ENCODE measurements at regions not wholly inside any gene's neighbourhood (a gene's known extent, or its start where the extent isn't known, plus 50 kb on each side); places are given as distances from the start of the nearest gene placed in this dataset.

GRCh38 chr15:93846148-93846547, 385.2 kb upstream of the MCTP2 start:
- TF ChIP-seq CTCF (conservative IDR thresholded peaks at IDR 0.05; ENCODE audit: low read depth, low read length): no peak
- DNase-seq (ENCODE audit: low read depth): no peak
- H3K4me3 ChIP-seq (ENCODE audit: low read depth, low read length): no peak overlapping the region

GRCh38 chr15:93837450-93837849, 393.9 kb upstream of the MCTP2 start:
- TF ChIP-seq CTCF (conservative IDR thresholded peaks at IDR 0.05; ENCODE audit: low read depth, low read length): no peak
- H3K4me3 ChIP-seq (ENCODE audit: low read depth, low read length): no peak overlapping the region
- DNase-seq (ENCODE audit: low read depth): no peak

- TF ChIP-seq CTCF (conservative IDR thresholded peaks at IDR 0.05; ENCODE audit: low read depth, low read length): no peak
- no peak for DNase-seq (ENCODE audit: low read depth)
- no peak overlapping the region for H3K4me3 ChIP-seq (ENCODE audit: low read depth, low read length)
These were observed 396.0 kb upstream of the MCTP2 start for GRCh38 chr15:93835344-93835743.

GRCh38 chr15:93831641-93832040, 399.7 kb upstream of the MCTP2 start:
- H3K4me3 ChIP-seq (ENCODE audit: low read depth, low read length): no peak overlapping the region
- no peak for TF ChIP-seq CTCF (conservative IDR thresholded peaks at IDR 0.05; ENCODE audit: low read depth, low read length)
- no peak for DNase-seq (ENCODE audit: low read depth)

- TF ChIP-seq CTCF (conservative IDR thresholded peaks at IDR 0.05; ENCODE audit: low read depth, low read length): no peak
- H3K4me3 ChIP-seq (ENCODE audit: low read depth, low read length): no peak overlapping the region
- no peak for DNase-seq (ENCODE audit: low read depth)
These were observed 400.9 kb upstream of the MCTP2 start for GRCh38 chr15:93830221-93831080.

GRCh38 chr15:93829115-93829870, 402.1 kb upstream of the MCTP2 start:
- H3K4me3 ChIP-seq (ENCODE audit: low read depth, low read length): no peak overlapping the region
- DNase-seq (ENCODE audit: low read depth): peak; percentile 58
- TF ChIP-seq CTCF (conservative IDR thresholded peaks at IDR 0.05; ENCODE audit: low read depth, low read length): no peak

Data from choroid plexus epithelial cell (primary cell).